ENCODE measurements at regions not wholly inside any gene's neighbourhood (a gene's known extent, or its start where the extent isn't known, plus 50 kb on each side); places are given as distances from the start of the nearest gene placed in this dataset.
"Not testable (repeated sequence)": the region's sequence is repeated elsewhere in the genome, so short reads cannot be mapped to it uniquely, and the experiment has no call there.

- DNase-seq; H3K4me3 ChIP-seq; H3K36me3 ChIP-seq; H3K4me1 ChIP-seq; H3K27ac ChIP-seq; intact Hi-C loops (cut with DNase I); H3K9me3 ChIP-seq: not testable (repeated sequence)
- H3K27me3 ChIP-seq, result peaks cover 0 to 20% (median 1%) of the 10 kb centered on the region in 4 donors
- no CpG with 5 or more reads among the region's 11 CpGs for WGBS, 2 donors
These were observed 202.6 kb downstream of the CCT8L2 start for GRCh38 chr22:16390046-16390445.

GRCh38 chr22:16389256-16389655, 203.4 kb downstream of the CCT8L2 start:
- H3K9me3 ChIP-seq; intact Hi-C loops (cut with DNase I); H3K4me3 ChIP-seq; DNase-seq; H3K4me1 ChIP-seq; H3K27ac ChIP-seq; H3K36me3 ChIP-seq: not testable (repeated sequence)
- WGBS, 2 donors, result 86% methylated on average over 1 of the region's 12 CpGs; no CpG with 5 or more reads in 1 of the 2 donors
- peaks cover 0 to 20% (median 1%) of the 10 kb centered on the region in 4 donors for H3K27me3 ChIP-seq

GRCh38 chr22:16388616-16389015, 204.0 kb downstream of the CCT8L2 start:
- H3K36me3 ChIP-seq; intact Hi-C loops (cut with DNase I); H3K27ac ChIP-seq; H3K4me1 ChIP-seq; H3K4me3 ChIP-seq; DNase-seq; H3K9me3 ChIP-seq: not testable (repeated sequence)
- peaks cover 0 to 20% (median 1%) of the 10 kb centered on the region in 4 donors for H3K27me3 ChIP-seq
- WGBS, 2 donors, result 83% methylated on average over 4 of the region's 12 CpGs; no CpG with 5 or more reads in 1 of the 2 donors

GRCh38 chr22:16388127-16388526, 204.5 kb downstream of the CCT8L2 start:
- H3K9me3 ChIP-seq; intact Hi-C loops (cut with DNase I); H3K4me1 ChIP-seq; DNase-seq; H3K27ac ChIP-seq; H3K36me3 ChIP-seq; H3K4me3 ChIP-seq: not testable (repeated sequence)
- peaks cover 0 to 20% (median 1%) of the 10 kb centered on the region in 4 donors for H3K27me3 ChIP-seq
- WGBS, 2 donors, result 63 to 80% methylated on average over 4 to 8 of the region's 10 CpGs

- H3K27ac ChIP-seq; H3K9me3 ChIP-seq; intact Hi-C loops (cut with DNase I); H3K4me1 ChIP-seq; DNase-seq; H3K36me3 ChIP-seq; H3K4me3 ChIP-seq: not testable (repeated sequence)
- peaks cover 0 to 20% (median 1%) of the 10 kb centered on the region in 4 donors for H3K27me3 ChIP-seq
- 85% methylated on average over 3 of the region's 11 CpGs; no CpG with 5 or more reads in 1 of the 2 donors for WGBS, 2 donors
These were observed 205.1 kb downstream of the CCT8L2 start for GRCh38 chr22:16387543-16387942.

GRCh38 chr22:16387088-16387487, 205.5 kb downstream of the CCT8L2 start:
- no peak for DNase-seq
- WGBS, 2 donors, result no CpG with 5 or more reads among the region's 46 CpGs
- no peaks in the 10 kb centered on the region for H3K36me3 ChIP-seq
- no peak overlapping the region for H3K4me3 ChIP-seq
- no peaks in the 10 kb centered on the region for H3K4me1 ChIP-seq
- no peaks in the 10 kb centered on the region for H3K9me3 ChIP-seq
- TF ChIP-seq CTCF (IDR thresholded peaks at IDR 0.05) (no peak), POLR2A (IDR thresholded peaks at IDR 0.05) (no peak)
- H3K27ac ChIP-seq, result no peak overlapping the region
- intact Hi-C loops (cut with DNase I), result no loop called here
- peaks cover 0 to 20% (median 1%) of the 10 kb centered on the region in 4 donors for H3K27me3 ChIP-seq

- DNase-seq; H3K4me1 ChIP-seq; H3K27ac ChIP-seq; H3K9me3 ChIP-seq; H3K36me3 ChIP-seq; H3K4me3 ChIP-seq; H3K27me3 ChIP-seq; intact Hi-C loops (cut with DNase I): not testable (repeated sequence)
- no CpG with 5 or more reads among the region's 8 CpGs for WGBS, 2 donors
These were observed 231.3 kb downstream of the CCT8L2 start for GRCh38 chr22:16361328-16361727.

- H3K27me3 ChIP-seq; H3K4me1 ChIP-seq; H3K9me3 ChIP-seq; DNase-seq; H3K36me3 ChIP-seq; H3K4me3 ChIP-seq; H3K27ac ChIP-seq; intact Hi-C loops (cut with DNase I): not testable (repeated sequence)
- WGBS, 2 donors, result no CpG with 5 or more reads among the region's 8 CpGs
These were observed 240.0 kb downstream of the CCT8L2 start for GRCh38 chr22:16352637-16353036.

- intact Hi-C loops (cut with DNase I); H3K36me3 ChIP-seq; H3K9me3 ChIP-seq; DNase-seq; H3K27me3 ChIP-seq; H3K4me3 ChIP-seq; H3K4me1 ChIP-seq; H3K27ac ChIP-seq: not testable (repeated sequence)
- WGBS, 2 donors, result no CpG with 5 or more reads among the region's 7 CpGs
These were observed 245.5 kb downstream of the CCT8L2 start for GRCh38 chr22:16347083-16347482.

GRCh38 chr22:16315565-16315964, 277.0 kb downstream of the CCT8L2 start:
- intact Hi-C loops (cut with DNase I); H3K27ac ChIP-seq; H3K27me3 ChIP-seq; H3K4me1 ChIP-seq; DNase-seq; H3K4me3 ChIP-seq; H3K36me3 ChIP-seq: not testable (repeated sequence)
- H3K9me3 ChIP-seq, result peaks cover 0 to 25% (median 0%) of the 10 kb centered on the region in 3 donors
- 77% methylated on average over 14 of the region's 15 CpGs; no CpG with 5 or more reads in 1 of the 2 donors for WGBS, 2 donors
